ENCODE measurements at regions not wholly inside any gene's neighbourhood (a gene's known extent, or its start where the extent isn't known, plus 50 kb on each side); places are given as distances from the start of the nearest gene placed in this dataset. TPM values are rescaled to one million over a fixed set of nuclear protein-coding genes. Genes with fewer than 3 reads are reported as not detected.

DNA sequence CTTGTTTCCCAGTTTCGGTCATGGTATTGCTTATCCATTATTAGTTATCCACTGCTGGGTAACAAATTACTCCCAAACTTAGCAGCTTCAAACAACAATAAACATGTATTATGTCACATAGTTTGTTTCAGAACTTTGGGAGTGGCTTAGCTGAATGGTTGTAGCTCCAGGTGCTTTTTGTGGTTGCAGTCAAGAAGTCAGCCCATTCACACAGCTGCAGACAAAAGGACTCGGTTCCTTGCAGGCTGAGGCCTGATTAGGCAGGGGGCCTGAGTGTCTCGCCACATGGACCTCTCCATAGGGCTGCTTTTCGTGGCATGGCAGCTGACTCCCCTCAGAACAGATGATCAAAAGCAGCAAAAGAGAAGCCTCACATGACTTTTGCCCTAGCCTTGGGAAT lies 58.2 kb upstream of the ITGA4 start:
- DNase-seq = no peak
- peaks cover 2% of the 10 kb centered on the region; the same call in 1 of the 2 replicates for H3K27me3 Mint-ChIP-seq (ENCODE audit: insufficient read depth)
- H3K27ac Mint-ChIP-seq = no peak overlapping the region
- no peaks in the 10 kb centered on the region for H3K9me3 Mint-ChIP-seq
- H3K36me3 Mint-ChIP-seq (ENCODE audit: low read depth) = no peaks in the 10 kb centered on the region
- H3K4me3 Mint-ChIP-seq = no peak overlapping the region
- no peak for TF ChIP-seq CTCF (IDR thresholded peaks at IDR 0.05)
- peaks cover 3% of the 10 kb centered on the region; the same call in 1 of the 2 replicates for H3K4me1 Mint-ChIP-seq (ENCODE audit: low read depth)

DNA sequence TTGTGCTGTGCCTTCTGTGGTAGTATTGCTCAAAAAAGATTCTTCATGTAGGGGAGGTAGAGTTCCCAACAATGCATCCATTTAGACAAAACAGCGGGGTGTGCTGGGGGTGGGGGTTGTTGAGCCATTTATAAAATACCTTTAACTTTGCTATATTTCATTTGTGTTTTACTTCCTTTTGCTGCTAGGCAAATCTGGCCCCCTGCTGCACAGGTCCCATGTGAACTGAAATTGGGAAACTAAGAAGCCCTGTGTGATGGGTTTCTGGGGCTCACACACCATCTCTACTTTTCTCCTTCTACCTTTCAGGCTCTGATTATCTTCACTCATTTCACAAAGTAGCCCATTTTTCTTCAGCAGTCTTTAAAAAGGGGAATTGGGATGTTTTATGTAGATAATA lies 52.7 kb upstream of the ITGA4 start:
- no peak overlapping the region for H3K4me3 Mint-ChIP-seq
- no peaks in the 10 kb centered on the region for H3K9me3 Mint-ChIP-seq
- no peak for TF ChIP-seq CTCF (IDR thresholded peaks at IDR 0.05)
- H3K4me1 Mint-ChIP-seq (ENCODE audit: low read depth) = peaks cover 7% of the 10 kb centered on the region
- peaks cover 4% of the 10 kb centered on the region for H3K27me3 Mint-ChIP-seq (ENCODE audit: insufficient read depth)
- no peaks in the 10 kb centered on the region for H3K36me3 Mint-ChIP-seq (ENCODE audit: low read depth)
- no peak for DNase-seq
- H3K27ac Mint-ChIP-seq = no peak overlapping the region

DNA sequence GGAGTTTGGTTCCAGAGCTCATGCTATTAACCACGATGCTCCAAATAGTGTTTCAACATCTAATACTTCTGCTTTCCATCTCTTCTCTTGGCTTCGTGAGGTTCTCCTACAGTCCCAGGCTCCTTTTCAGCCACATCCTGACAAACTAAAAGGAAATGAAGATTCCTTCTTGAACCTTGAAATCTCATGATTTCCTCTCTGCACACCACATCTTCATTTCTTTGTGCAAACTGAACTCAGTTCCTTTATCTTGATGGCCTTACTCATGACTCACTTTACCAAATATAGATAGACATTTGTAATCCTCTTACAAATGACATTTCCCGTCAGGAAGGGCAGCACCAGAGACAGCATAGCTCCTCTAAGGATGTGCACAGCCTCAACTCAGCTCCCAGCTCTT lies 50.0 kb upstream of the ITGA4 start:
- DNase-seq = no peak
- H3K4me3 Mint-ChIP-seq = no peak overlapping the region
- no peak overlapping the region for H3K27ac Mint-ChIP-seq
- no peaks in the 10 kb centered on the region for H3K36me3 Mint-ChIP-seq (ENCODE audit: low read depth)
- H3K9me3 Mint-ChIP-seq = no peaks in the 10 kb centered on the region
- no peak for TF ChIP-seq CTCF (IDR thresholded peaks at IDR 0.05)
- peaks cover 7% of the 10 kb centered on the region for H3K4me1 Mint-ChIP-seq (ENCODE audit: low read depth)
- H3K27me3 Mint-ChIP-seq (ENCODE audit: insufficient read depth) = peaks cover 8% of the 10 kb centered on the region

Small RNA genes lying in the stretch of these regions (microRNA-seq; reads per million reads assigned to microRNA genes)
- gene MIR4437 = not detected
